HepG2 (cell line): ENCODE measurements at regions not wholly inside any gene's neighbourhood (a gene's known extent, or its start where the extent isn't known, plus 50 kb on each side); places are given as distances from the start of the nearest gene placed in this dataset.

ENCODE experiments used
- ATAC-seq: fragments of 200-7000 bp; cut with Tn5 transposase; 3 replicates; pipeline ENCODE4 v1.9.1; 2020; ENCODE audit warnings: mild to moderate bottlenecking, moderate library complexity
- BruUV-seq: library from RNA; stranded (reverse); fragments of 400-500 nt; replicated peaks from 2 replicates; lab custom pipeline; 2021; lab: Mats Ljungman, UMichigan
- CTCF ChIA-PET: fragments of 300-600 bp; formaldehyde crosslinking; extraction: SDS; loops from one replicate; lab custom pipeline; 2021; ENCODE audit warnings: low total read pairs, inconsistent platforms, low intra/inter-chr PET ratio; lab: Yijun Ruan, JAX
- POLR2A ChIA-PET: fragments of 350-600 bp; sonication (Branson Sonifier 250); formaldehyde crosslinking; loops from one replicate; lab custom pipeline; 2020; ENCODE audit warnings: antibody characterized with exemption, inconsistent platforms; lab: Yijun Ruan, JAX
- DNase-seq: peaks from one replicate; pipeline ENCODE4 v3.0.0-alpha.2; 2015; ENCODE audit warnings: low spot score
- FAIRE-seq: peaks from 3 replicates; lab custom pipeline; 2011; peaks lifted over from hg19 to GRCh38; lab: Jason Lieb, UNC
- H2AFZ ChIP-seq: one replicate; pipeline ENCODE4 v1.6.1; 2011; ENCODE audit warnings: low read length, inconsistent platforms
- H3K27ac ChIP-seq: fragments of 300-600 bp; 3 replicates; pipeline ENCODE4 v1.8.0; 2011; ENCODE audit warnings: mixed run types, mild to moderate bottlenecking, mixed read lengths, low read length, inconsistent platforms; ENCODE audit not compliant: insufficient read depth; ENCODE audit errors: extremely low read length
- H3K27me3 ChIP-seq, 2 experiments: fragments of 200-600 bp in 1 of 2; 2 replicates in 1 of 2; 3 replicates in 1 of 2; pipeline versions ENCODE4 v1.6.0 to v1.8.0; 2011; ENCODE audit warnings: low read length in 2 of 2, mild to moderate bottlenecking in 2 of 2, moderate library complexity in 2 of 2, inconsistent platforms in 1 of 2; ENCODE audit not compliant: insufficient read depth in 2 of 2, control insufficient read depth in 1 of 2
- H3K36me3 ChIP-seq, 2 experiments: fragments of 200-600 bp in 1 of 2; replicated peaks in 1 of 2; 2 replicates in 1 of 2; 3 replicates in 1 of 2; pipeline versions ENCODE4 v1.5.1 to v1.8.0; 2011; ENCODE audit warnings: low read length in 2 of 2, inconsistent platforms in 1 of 2; ENCODE audit not compliant: insufficient read depth in 2 of 2, control insufficient read depth in 1 of 2
- H3K4me1 ChIP-seq: 2 replicates; pipeline ENCODE4 v1.5.1; 2012; ENCODE audit warnings: low read length, inconsistent platforms; ENCODE audit not compliant: insufficient read depth
- H3K4me2 ChIP-seq: 2 replicates; pipeline ENCODE4 v1.6.0; 2011; ENCODE audit warnings: low read depth, low read length, inconsistent platforms
- H3K4me3 ChIP-seq, 3 experiments: fragments of 200-600 bp in 1 of 3; sonication (generic), shearing (Covaris generic) in 1 of 3; replicated peaks in 1 of 3; 2 replicates each; pipeline ENCODE4 v1.5.1; 2011 to 2016; ENCODE audit warnings: low read length in 3 of 3, inconsistent platforms in 2 of 3, low read depth in 2 of 3, mild to moderate bottlenecking in 2 of 3, control low read depth in 1 of 3, mixed read lengths in 1 of 3; ENCODE audit not compliant: insufficient read depth in 1 of 3
- H3K79me2 ChIP-seq: one replicate; pipeline ENCODE4 v1.6.1; 2011; ENCODE audit warnings: low read length, inconsistent platforms; ENCODE audit not compliant: insufficient read depth
- H3K9ac ChIP-seq: 2 replicates; pipeline ENCODE4 v1.6.0; 2011; ENCODE audit warnings: mild to moderate bottlenecking, low read depth, low read length, inconsistent platforms; ENCODE audit not compliant: insufficient read depth
- H3K9me3 ChIP-seq: 2 replicates; pipeline ENCODE4 v1.5.1; 2012; ENCODE audit warnings: mild to moderate bottlenecking, low read length
- H4K20me1 ChIP-seq: 2 replicates; pipeline ENCODE4 v1.6.0; 2011; ENCODE audit warnings: inconsistent platforms, mild to moderate bottlenecking, low read length, moderate library complexity; ENCODE audit not compliant: insufficient read depth
- ATRX ChIP-seq: sonication (generic); formaldehyde crosslinking; IDR thresholded peaks from 2 replicates; pipeline ENCODE4 v1.4.0; 2020; ENCODE audit warnings: missing genetic modification reagents, borderline replicate concordance
- FOXM1 ChIP-seq: sonication (generic); formaldehyde crosslinking; IDR thresholded peaks from 2 replicates; pipeline ENCODE4 v1.5.0; 2020; ENCODE audit warnings: missing genetic modification reagents
- KLF15 ChIP-seq: sonication (generic); formaldehyde crosslinking; IDR thresholded peaks from 2 replicates; pipeline ENCODE4 v1.8.1; 2023; ENCODE audit warnings: borderline replicate concordance, mild to moderate bottlenecking, inconsistent platforms, missing genetic modification reagents, mixed read lengths
- MAF1 ChIP-seq: sonication (generic); formaldehyde crosslinking; IDR thresholded peaks from 2 replicates; pipeline ENCODE4 v1.5.0; 2020; ENCODE audit warnings: missing genetic modification reagents, borderline replicate concordance
- MXD3 ChIP-seq: IDR thresholded peaks from 2 replicates; pipeline ENCODE4 v1.6.1; 2016; ENCODE audit warnings: mild to moderate bottlenecking, missing biosample characterization, missing genetic modification reagents
- NR2F2 ChIP-seq: IDR thresholded peaks from 2 replicates; pipeline ENCODE4 v1.6.1; 2012; ENCODE audit warnings: low read depth, inconsistent platforms, borderline replicate concordance
- RERE ChIP-seq: IDR thresholded peaks from 2 replicates; pipeline ENCODE4 v1.6.1; 2016; ENCODE audit warnings: low read depth, missing genetic modification reagents, missing compliant biosample characterization
- SALL2 ChIP-seq: sonication (generic); formaldehyde crosslinking; IDR thresholded peaks from 2 replicates; pipeline ENCODE4 v1.8.1; 2023; ENCODE audit warnings: mild to moderate bottlenecking, missing genetic modification reagents, inconsistent platforms
- SMARCE1 ChIP-seq: fragments of 450-650 bp; IDR thresholded peaks from 2 replicates; pipeline ENCODE4 v1.6.1; 2017; ENCODE audit warnings: borderline replicate concordance
- TCF7L2 ChIP-seq: IDR thresholded peaks from 2 replicates; pipeline ENCODE4 v1.6.1; 2011; ENCODE audit warnings: mild to moderate bottlenecking, low read depth, low read length, moderate library complexity
- ZNF362 ChIP-seq: sonication (generic); formaldehyde crosslinking; IDR thresholded peaks from 2 replicates; pipeline ENCODE4 v1.4.0; 2020; ENCODE audit warnings: missing genetic modification reagents, mild to moderate bottlenecking, borderline replicate concordance
- ZNF660 ChIP-seq: sonication (generic); formaldehyde crosslinking; IDR thresholded peaks from 2 replicates; pipeline ENCODE4 v1.5.1; 2020; ENCODE audit warnings: mild to moderate bottlenecking, low read depth, missing genetic modification reagents, borderline replicate concordance
- ZNF674 ChIP-seq: sonication (generic); formaldehyde crosslinking; IDR thresholded peaks from 2 replicates; pipeline ENCODE4 v1.5.0; 2020; ENCODE audit warnings: low read depth, mild to moderate bottlenecking, missing genetic modification reagents
- ZNF678 ChIP-seq: sonication (generic); formaldehyde crosslinking; IDR thresholded peaks from 2 replicates; pipeline ENCODE4 v1.4.0; 2020; ENCODE audit warnings: mild to moderate bottlenecking, missing genetic modification reagents
- ZNF720 ChIP-seq: sonication (generic); formaldehyde crosslinking; IDR thresholded peaks from 2 replicates; pipeline ENCODE4 v1.4.0; 2020; ENCODE audit warnings: missing genetic modification reagents
- ZSCAN22 ChIP-seq: sonication (generic); formaldehyde crosslinking; IDR thresholded peaks from 2 replicates; pipeline ENCODE4 v1.4.0; 2020; ENCODE audit warnings: mild to moderate bottlenecking, missing genetic modification reagents
- ZUFSP ChIP-seq: sonication (generic); formaldehyde crosslinking; IDR thresholded peaks from 2 replicates; pipeline ENCODE4 v1.9.0; 2021; ENCODE audit warnings: missing genetic modification reagents, mild to moderate bottlenecking, borderline replicate concordance
- WGBS: methylation state at CpG from one replicate; pipeline ENCODE4 v1.1.6; 2017; ENCODE audit warnings: low lambda C conversion rate; 5-methylcytosine and 5-hydroxymethylcytosine counted together
- in situ Hi-C: cut with HindIII; loops from 2 replicates; pipeline ENCODE4 v1.10.0; 2017; ENCODE audit warnings: low pct_unique_long_range_greater_than_20kb; ENCODE audit not compliant: extremely low pct_ligation_motif_present
- intact Hi-C: fragments of 100-400 bp; cut with micrococcal nuclease; formaldehyde crosslinking; loops from one replicate; pipeline ENCODE4 v1.10.0; 2022; ENCODE audit not compliant: unreplicated experiment

GRCh38 chr10:125396676-125397075 lies 236.3 kb upstream of the CTBP2 start (continued):
- TF ChIP-seq ZNF362 (CRISPR knock-in tag) (no peak), TCF7L2 (no peak), ZNF674 (CRISPR knock-in tag) (no peak), ZNF720 (no peak), ATRX (CRISPR knock-in tag) (no peak)

GRCh38 chr10:125392609-125393008 lies 232.2 kb upstream of the CTBP2 start:
- Histone ChIP-seq H4K20me1 (no peaks in the 10 kb centered on the region), H3K36me3 (no peaks in the 10 kb centered on the region), H3K9me3 (no peaks in the 10 kb centered on the region), H3K27me3 (no peaks in the 10 kb centered on the region; a peak in 1 of 5 replicates), H3K9ac (no peak overlapping the region), H3K79me2 (no peaks in the 10 kb centered on the region), H3K27ac (no peak overlapping the region), H3K4me1 (no peaks in the 10 kb centered on the region), H3K4me2 (no peak overlapping the region), H3K4me3 (no peak overlapping the region), H2AFZ (no peak overlapping the region)
- ChIA-PET POLR2A (no interaction called here), CTCF (no interaction called here)
- intact Hi-C loops (no loop called here), in situ Hi-C loops (no loop called here)
- WGBS, result 1% methylated on average over 3 of the region's 3 CpGs
- no peak for FAIRE-seq
- ATAC-seq, result no peak
- no TSS peak for BruUV-seq
- DNase-seq, result no peak
- TF ChIP-seq KLF15 (CRISPR knock-in tag) (no peak), ZSCAN22 (CRISPR knock-in tag) (no peak), RERE (no peak), ZUFSP (no peak), ZNF660 (CRISPR knock-in tag) (no peak), SMARCE1 (no peak), MXD3 (no peak), MAF1 (CRISPR knock-in tag) (no peak), SALL2 (CRISPR knock-in tag) (no peak), FOXM1 (no peak), ZNF678 (CRISPR knock-in tag) (no peak), NR2F2 (no peak)
